ENCODE measurements at regions not wholly inside any gene's neighbourhood (a gene's known extent, or its start where the extent isn't known, plus 50 kb on each side); places are given as distances from the start of the nearest gene placed in this dataset.

DNA sequence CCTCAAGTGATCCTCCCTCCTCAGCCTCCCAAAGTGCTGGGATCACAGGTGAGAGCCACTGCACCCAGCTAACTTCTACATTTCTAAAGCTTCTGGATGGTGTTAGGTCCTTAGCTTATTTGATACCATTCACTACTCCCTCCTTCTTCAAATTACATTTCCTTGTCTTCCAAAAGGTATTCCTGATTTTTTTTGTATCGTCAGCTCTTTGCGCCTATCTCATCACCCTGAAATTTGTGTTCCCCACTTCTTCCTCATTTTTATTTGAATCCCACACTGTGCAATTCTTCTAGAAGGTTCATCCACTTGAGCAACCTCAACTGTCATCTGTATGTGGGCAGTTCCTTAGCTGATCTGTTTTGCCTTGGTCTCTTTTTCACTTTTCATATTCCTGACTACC is 241.8 kb upstream of the RGS6 start:
- no peak for TF ChIP-seq EP300 (IDR thresholded peaks at IDR 0.05)
- no peak for TF ChIP-seq POLR2AphosphoS5 (IDR thresholded peaks at IDR 0.05)
- TF ChIP-seq CTCF (IDR thresholded peaks at IDR 0.05) = no peak
